ENCODE measurements at regions not wholly inside any gene's neighbourhood (a gene's known extent, or its start where the extent isn't known, plus 50 kb on each side); places are given as distances from the start of the nearest gene placed in this dataset.

DNA sequence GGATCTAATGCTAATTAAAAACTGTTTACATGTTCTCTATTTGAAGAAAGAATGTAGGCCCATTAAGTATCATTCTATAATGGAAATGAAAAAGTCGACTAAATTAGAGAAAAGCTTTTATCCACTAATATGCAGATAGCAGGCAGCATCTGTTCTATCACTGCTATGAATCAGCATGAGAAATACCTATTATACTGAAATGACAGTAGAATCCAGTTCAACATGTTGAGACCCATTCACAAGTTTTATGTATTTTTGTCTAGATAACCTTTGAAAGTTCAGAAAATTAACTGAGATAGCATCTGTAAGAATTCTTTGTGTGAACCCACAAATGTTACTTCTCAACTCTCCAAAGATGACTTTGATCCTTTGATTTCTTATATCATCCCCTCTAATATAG, 1254.4 kb upstream of the ADGRL3 start (continued):
- TF ChIP-seq HCFC1 (IDR thresholded peaks at IDR 0.05; ENCODE audit: low read length) (no peak), JUNB (IDR thresholded peaks at IDR 0.05) (no peak), NFXL1 (IDR thresholded peaks at IDR 0.05; ENCODE audit: borderline replicate concordance) (no peak), LARP7 (IDR thresholded peaks at IDR 0.05) (no peak), POLR2AphosphoS5 (IDR thresholded peaks at IDR 0.05; ENCODE audit: low read length) (no peak), SREBF2 (IDR thresholded peaks at IDR 0.05; ENCODE audit: low read length) (no peak), FOS (IDR thresholded peaks at IDR 0.05; ENCODE audit: borderline replicate concordance, extremely low read depth, insufficient read length) (no peak), STAT3 (IDR thresholded peaks at IDR 0.05; ENCODE audit: low read depth, low read length) (no peak), POLR2AphosphoS2 (IDR thresholded peaks at IDR 0.05; ENCODE audit: low read depth, low read length) (no peak)

DNA sequence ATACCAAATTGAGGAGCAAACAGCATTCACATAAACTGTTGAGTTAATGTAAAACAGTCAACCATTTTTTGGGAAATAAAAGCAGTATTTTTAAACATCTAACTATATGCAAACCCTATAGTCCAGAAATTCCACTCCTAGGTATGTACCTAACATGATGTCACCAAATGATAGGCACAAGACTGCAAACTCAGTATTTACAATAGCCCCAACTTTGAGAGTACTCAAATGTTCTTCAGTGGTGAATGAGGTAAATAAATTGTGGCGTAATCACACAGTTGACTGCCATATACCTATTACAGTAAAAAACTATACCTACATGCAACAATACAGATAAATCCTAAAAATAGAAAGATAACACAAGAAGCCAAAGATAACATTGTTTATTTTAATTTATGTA, 1243.8 kb upstream of the ADGRL3 start:
- ChIA-PET CTCF (no interaction called here), RAD21 (ENCODE audit: unreplicated experiment) (no interaction called here), POLR2A (no interaction called here), SMC1A (ENCODE audit: uncharacterized antibody, unreplicated experiment) (no interaction called here)
- no peak overlapping the region for H3K4me2 ChIP-seq (ENCODE audit: control insufficient read depth, insufficient read depth)
- DNase-seq (ENCODE audit: low read depth, low spot score) (no peak), ATAC-seq (no peak), FAIRE-seq (no peak)
- H3K4me1 ChIP-seq (ENCODE audit: control insufficient read depth, insufficient read depth, low read length), result no peaks in the 10 kb centered on the region
- no peaks in the 10 kb centered on the region for H3K36me3 ChIP-seq (ENCODE audit: control insufficient read depth in 2 of 2, insufficient read depth in 2 of 2, low read length in 1 of 2)
- H3K4me3 ChIP-seq, result no peak overlapping the region
- TF ChIP-seq, protein P1, sequence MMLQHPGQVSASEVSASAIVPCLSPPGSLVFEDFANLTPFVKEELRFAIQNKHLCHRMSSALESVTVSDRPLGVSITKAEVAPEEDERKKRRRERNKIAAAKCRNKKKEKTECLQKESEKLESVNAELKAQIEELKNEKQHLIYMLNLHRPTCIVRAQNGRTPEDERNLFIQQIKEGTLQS (IDR thresholded peaks at IDR 0.05; ENCODE audit: borderline replicate concordance, extremely low read depth, low read depth, low read length), result no peak
- TF ChIP-seq, protein P2, sequence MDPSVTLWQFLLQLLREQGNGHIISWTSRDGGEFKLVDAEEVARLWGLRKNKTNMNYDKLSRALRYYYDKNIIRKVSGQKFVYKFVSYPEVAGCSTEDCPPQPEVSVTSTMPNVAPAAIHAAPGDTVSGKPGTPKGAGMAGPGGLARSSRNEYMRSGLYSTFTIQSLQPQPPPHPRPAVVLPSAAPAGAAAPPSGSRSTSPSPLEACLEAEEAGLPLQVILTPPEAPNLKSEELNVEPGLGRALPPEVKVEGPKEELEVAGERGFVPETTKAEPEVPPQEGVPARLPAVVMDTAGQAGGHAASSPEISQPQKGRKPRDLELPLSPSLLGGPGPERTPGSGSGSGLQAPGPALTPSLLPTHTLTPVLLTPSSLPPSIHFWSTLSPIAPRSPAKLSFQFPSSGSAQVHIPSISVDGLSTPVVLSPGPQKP (IDR thresholded peaks at IDR 0.05; ENCODE audit: low read depth, low read length), result no peak
- no peak for TF ChIP-seq SRF (IDR thresholded peaks at IDR 0.05; ENCODE audit: low read depth in 2 of 2, low read length in 2 of 2)
- TF ChIP-seq ESRRA (IDR thresholded peaks at IDR 0.05; ENCODE audit: low read length), result no peak
- no peak for TF ChIP-seq PAX8 (IDR thresholded peaks at IDR 0.05)
- H3K27me3 ChIP-seq (replicated peaks in 1 of 2; ENCODE audit: control insufficient read depth in 2 of 2, insufficient read depth in 2 of 2, low read length in 1 of 2), result no peaks in the 10 kb centered on the region
- H4K20me1 ChIP-seq (ENCODE audit: control insufficient read depth, insufficient read depth), result no peaks in the 10 kb centered on the region
- BruUV-seq (replicated peaks), result no TSS peak
- no peak overlapping the region for H3K9ac ChIP-seq (ENCODE audit: control insufficient read depth, insufficient read depth, low read length)
- no peak overlapping the region for H2AFZ ChIP-seq (ENCODE audit: control insufficient read depth, low read depth, low read length)
- 32% methylated on average over 1 of the region's 1 CpG for whole genome bisulfite sequencing (ENCODE audit: insufficient coverage, insufficient replicate concordance, low lambda C conversion rate, missing lambda C conversion rate)
- H3K9me3 ChIP-seq (replicated peaks; ENCODE audit: control insufficient read depth, insufficient read depth, low read length), result no peaks in the 10 kb centered on the region
- H3K79me2 ChIP-seq (ENCODE audit: control insufficient read depth, insufficient read depth, low read length), result no peaks in the 10 kb centered on the region
- H3K27ac ChIP-seq (ENCODE audit: control insufficient read depth, insufficient read depth), result no peak overlapping the region
- in situ Hi-C loops (cut with MboI), result no loop called here
- intact Hi-C loops (cut with micrococcal nuclease; ENCODE audit: unreplicated experiment), result no loop called here

Measured in GM12878 (cell line).